Duodenal mucosa (tissue), 2 donors: ENCODE measurements at regions not wholly inside any gene's neighbourhood (a gene's known extent, or its start where the extent isn't known, plus 50 kb on each side); places are given as distances from the start of the nearest gene placed in this dataset.
"Not testable (repeated sequence)": the region's sequence is repeated elsewhere in the genome, so short reads cannot be mapped to it uniquely, and the experiment has no call there.

ENCODE experiments used
- H3K27ac ChIP-seq: one replicate; pipeline ENCODE4 v1.7.0; 2013; ENCODE audit warnings: low read depth, low read length
- H3K27me3 ChIP-seq, 2 donors: one replicate each; pipeline ENCODE4 v1.7.0; 2013; ENCODE audit warnings: low read length in 2 of 2, control low read depth in 1 of 2; ENCODE audit not compliant: insufficient read depth in 2 of 2, control insufficient read depth in 1 of 2
- H3K36me3 ChIP-seq, 2 donors: one replicate each; pipeline ENCODE4 v1.7.0; 2013; ENCODE audit warnings: low read length in 2 of 2, control low read depth in 1 of 2; ENCODE audit not compliant: insufficient read depth in 2 of 2, control insufficient read depth in 1 of 2
- H3K4me1 ChIP-seq, 2 donors: one replicate each; pipeline ENCODE4 v1.7.0; 2013; ENCODE audit warnings: low read length in 2 of 2, control low read depth in 1 of 2; ENCODE audit not compliant: insufficient read depth in 2 of 2, control insufficient read depth in 1 of 2
- H3K4me3 ChIP-seq, 2 donors: one replicate each; pipeline ENCODE4 v1.7.0; 2013; ENCODE audit warnings: low read length in 2 of 2, low read depth in 1 of 2
- H3K9ac ChIP-seq, 2 donors: one replicate each; pipeline ENCODE4 v1.7.0; 2013; ENCODE audit warnings: low read length in 2 of 2, low read depth in 1 of 2
- H3K9me3 ChIP-seq, 2 donors: one replicate each; pipeline ENCODE4 v1.7.0; 2013; ENCODE audit warnings: low read length in 2 of 2, control low read depth in 1 of 2; ENCODE audit not compliant: control insufficient read depth in 1 of 2

DNA sequence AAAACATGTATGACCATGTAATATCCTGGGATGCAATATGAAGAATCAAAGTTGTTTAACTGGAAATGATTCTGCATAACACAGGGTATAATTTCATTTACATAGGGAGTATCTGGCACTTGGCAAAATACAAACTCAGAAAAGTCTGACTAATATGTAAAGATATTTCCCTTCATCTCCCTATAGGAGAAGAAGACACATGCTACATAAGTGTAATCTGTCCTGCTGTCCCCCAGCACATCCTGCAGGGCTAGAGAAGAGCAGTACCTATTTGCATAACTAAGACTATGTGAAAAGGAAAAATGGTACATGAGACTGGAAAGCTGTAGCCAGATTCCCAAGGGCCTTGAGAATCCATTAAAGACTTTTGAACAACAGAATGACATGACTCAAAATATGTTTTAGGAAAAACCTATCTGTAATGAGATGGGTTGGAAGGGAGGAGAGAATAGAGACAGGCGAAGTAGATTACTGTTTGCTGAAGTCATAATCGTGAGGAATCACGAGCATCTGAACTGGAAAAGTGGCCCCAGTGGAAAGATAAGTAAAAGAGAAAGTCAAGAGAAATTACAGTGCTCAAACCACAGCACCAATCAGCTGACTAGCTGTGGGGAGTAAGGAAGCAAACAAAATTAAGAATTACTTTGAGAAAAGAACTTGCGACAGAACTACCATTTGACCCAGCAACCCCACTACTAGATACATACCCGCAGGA, 155.1 kb upstream of the HMGA2 start:
- no peaks in the 10 kb centered on the region for H3K4me1 ChIP-seq
- no peak overlapping the region for H3K9ac ChIP-seq
- H3K27me3 ChIP-seq, result peaks cover 0 to 3% of the 10 kb centered on the region in 2 donors
- H3K9me3 ChIP-seq, result no peaks in the 10 kb centered on the region
- no peak overlapping the region for H3K4me3 ChIP-seq
- H3K36me3 ChIP-seq, result no peaks in the 10 kb centered on the region
- H3K27ac ChIP-seq, result no peak overlapping the region

DNA sequence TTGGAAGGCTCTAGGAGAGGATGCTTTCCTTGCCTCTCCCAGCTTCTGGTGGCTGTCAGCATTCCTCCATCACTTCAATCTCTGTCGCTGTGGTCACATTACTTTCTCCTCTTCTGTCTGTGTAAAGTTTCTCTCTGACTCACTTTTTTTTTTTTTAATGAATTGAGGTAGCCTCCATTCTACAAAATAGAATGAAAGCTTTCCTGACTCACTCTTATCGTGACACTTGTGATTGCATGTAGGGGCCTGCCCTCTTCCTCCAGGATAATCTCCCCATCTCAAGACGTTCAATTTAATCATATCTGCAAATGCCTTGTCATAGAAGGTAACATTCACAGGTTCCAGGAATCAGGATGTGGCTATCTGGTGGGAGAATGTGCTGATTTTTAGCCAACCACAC, 153.5 kb upstream of the HMGA2 start:
- Histone ChIP-seq H3K9ac (no peak overlapping the region), H3K36me3 (no peaks in the 10 kb centered on the region), H3K9me3 (no peaks in the 10 kb centered on the region), H3K4me3 (no peak overlapping the region), H3K27ac (no peak overlapping the region), H3K4me1 (no peaks in the 10 kb centered on the region), H3K27me3 (peaks cover 0 to 3% of the 10 kb centered on the region in 2 donors)

DNA sequence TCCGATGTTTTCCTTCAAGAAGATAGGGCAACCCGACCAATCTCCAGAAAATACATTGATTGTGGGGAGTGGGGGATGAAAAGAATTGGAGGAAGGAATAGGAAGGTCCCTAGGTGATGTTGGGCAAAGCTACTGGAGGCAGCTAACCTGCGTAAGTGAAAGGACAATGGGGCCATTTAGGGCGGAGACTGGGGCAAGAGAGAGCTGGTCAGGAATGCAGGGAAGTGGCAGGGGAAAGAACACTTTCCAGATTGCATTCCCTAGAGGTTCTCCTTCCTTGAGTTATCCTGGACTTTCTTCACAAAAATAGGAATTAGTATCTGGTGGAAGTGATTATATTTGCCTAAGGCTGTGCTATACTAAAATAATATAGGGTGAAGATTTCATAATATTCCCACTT, 151.8 kb upstream of the HMGA2 start:
- H3K27ac ChIP-seq, result no peak overlapping the region
- no peaks in the 10 kb centered on the region for H3K4me1 ChIP-seq
- no peaks in the 10 kb centered on the region for H3K9me3 ChIP-seq
- peaks cover 0 to 3% of the 10 kb centered on the region in 2 donors for H3K27me3 ChIP-seq
- no peaks in the 10 kb centered on the region for H3K36me3 ChIP-seq
- no peak overlapping the region for H3K9ac ChIP-seq
- H3K4me3 ChIP-seq, result no peak overlapping the region

DNA sequence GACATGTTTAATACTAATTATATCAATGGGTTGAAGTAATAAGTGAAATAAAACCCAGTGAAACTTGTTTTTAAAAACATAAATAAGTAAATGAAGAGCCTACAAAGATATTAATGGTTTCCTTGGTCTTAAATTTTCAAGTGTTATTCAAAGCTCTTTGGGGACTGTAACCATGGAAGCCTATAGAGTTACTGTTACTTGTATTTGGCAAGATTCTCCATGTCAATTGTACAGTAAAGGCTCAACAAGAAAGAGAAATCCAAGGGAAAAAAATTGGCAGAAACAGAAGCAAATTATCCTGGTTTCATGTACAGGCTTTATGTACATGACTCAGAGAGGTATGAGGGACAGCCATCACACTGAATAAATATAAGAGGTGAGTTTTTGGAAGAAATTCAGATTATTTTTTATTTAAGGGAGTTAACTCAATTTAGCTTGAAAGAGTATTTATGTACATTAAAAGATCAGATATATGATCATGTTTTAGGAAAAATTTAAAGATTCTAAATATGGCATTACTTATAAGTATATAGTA, 151.1 kb upstream of the HMGA2 start:
- H3K4me3 ChIP-seq, result no peak overlapping the region
- H3K9me3 ChIP-seq, result no peaks in the 10 kb centered on the region

DNA sequence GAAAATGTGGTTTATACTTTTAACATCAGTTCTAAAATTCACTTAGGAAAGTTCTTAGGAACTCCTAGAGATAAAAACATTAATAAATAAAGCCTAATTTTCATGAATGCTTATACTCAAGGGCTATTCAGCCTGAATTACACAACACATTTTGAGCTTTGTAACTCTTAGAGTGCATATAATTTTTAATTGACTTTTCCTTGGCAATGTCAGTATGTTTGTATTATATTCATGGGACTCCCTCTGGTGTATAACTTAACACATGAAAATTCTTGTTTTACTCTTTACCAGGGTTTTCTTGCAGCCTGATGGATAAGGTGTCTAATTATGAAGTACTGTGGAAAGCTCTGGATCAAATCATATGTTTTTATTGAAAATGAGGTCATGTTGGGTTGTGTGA, 150.6 kb upstream of the HMGA2 start:
- Histone ChIP-seq H3K9ac (no peak overlapping the region), H3K36me3 (no peaks in the 10 kb centered on the region)

More for the DNA sequence above, 151.1 kb upstream of the HMGA2 start:
- Histone ChIP-seq H3K4me1 (no peaks in the 10 kb centered on the region), H3K36me3 (no peaks in the 10 kb centered on the region), H3K27me3 (peaks cover 0 to 3% of the 10 kb centered on the region in 2 donors), H3K27ac (no peak overlapping the region), H3K9ac (no peak overlapping the region)

DNA sequence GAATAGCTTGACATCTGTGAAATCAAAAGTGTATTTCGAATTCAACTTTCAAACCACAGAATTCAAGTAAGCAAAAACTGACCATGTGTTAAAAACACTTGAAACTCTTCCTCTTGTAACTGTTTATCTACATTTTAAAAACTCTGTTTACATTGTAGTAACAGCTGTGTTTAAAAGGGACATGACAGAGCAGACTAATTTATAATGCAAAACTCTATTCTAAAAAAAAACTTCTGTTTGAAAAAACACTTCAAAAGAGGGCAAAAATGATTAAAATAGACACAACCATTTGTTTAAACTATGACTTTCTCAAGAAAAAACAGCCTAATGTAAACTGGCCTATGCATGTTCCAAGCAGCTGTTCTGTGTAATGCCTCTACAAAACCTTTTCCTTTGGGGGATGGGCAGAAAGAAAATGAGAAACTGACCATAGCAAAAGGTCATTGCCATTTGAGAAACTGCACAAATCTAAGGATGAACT, 149.1 kb upstream of the HMGA2 start:
- Histone ChIP-seq H3K4me1 (no peaks in the 10 kb centered on the region), H3K4me3 (no peak overlapping the region), H3K27ac (no peak overlapping the region), H3K9me3 (no peaks in the 10 kb centered on the region), H3K36me3 (no peaks in the 10 kb centered on the region), H3K9ac (no peak overlapping the region), H3K27me3 (peaks cover 0 to 3% of the 10 kb centered on the region in 2 donors)

More for the DNA sequence above, 150.6 kb upstream of the HMGA2 start:
- peaks cover 0 to 3% of the 10 kb centered on the region in 2 donors for H3K27me3 ChIP-seq
- no peak overlapping the region for H3K4me3 ChIP-seq
- H3K4me1 ChIP-seq, result no peaks in the 10 kb centered on the region
- H3K9me3 ChIP-seq, result no peaks in the 10 kb centered on the region
- H3K27ac ChIP-seq, result no peak overlapping the region

DNA sequence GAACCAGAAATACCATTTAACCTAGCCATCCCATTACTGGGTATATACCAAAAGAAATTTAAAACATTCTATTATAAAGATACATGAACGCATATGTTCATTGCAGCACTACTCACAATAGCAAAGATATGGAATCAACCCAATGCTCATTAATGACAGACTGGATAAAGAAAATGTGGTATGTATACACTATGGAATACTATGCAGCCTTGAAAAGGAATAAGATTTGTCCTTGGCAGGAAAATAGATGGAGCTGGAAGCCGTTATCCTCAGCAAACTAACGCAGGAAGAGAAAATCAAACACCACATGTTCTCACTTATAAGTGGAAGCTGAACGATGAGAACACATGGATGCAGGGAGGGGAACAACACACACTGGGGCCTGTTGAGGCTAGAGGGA, 146.1 kb upstream of the HMGA2 start:
- not testable (repeated sequence) for H3K36me3 ChIP-seq, H3K4me3 ChIP-seq

DNA sequence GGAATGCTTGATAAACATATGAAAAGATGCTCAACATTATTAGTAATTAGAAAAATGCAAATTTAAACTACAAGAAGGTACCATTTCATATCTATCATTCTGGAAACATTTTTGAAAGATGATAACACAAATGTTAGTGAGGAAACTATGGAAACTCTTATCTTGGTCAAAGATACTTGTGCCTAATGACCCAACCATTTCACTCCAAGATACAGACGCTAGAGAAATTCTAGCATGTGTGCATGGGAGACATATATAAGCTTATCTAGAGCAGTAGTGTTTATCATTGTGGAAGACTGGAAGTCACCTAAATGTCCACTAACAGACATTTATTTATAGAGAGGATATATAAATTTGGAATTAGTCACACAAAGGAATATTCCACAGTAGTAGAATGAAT, 143.1 kb upstream of the HMGA2 start:
- no peak overlapping the region for H3K9ac ChIP-seq
- no peaks in the 10 kb centered on the region for H3K9me3 ChIP-seq
- no peaks in the 10 kb centered on the region for H3K36me3 ChIP-seq
- H3K4me3 ChIP-seq, result no peak overlapping the region
- H3K27ac ChIP-seq, result no peak overlapping the region
- no peaks in the 10 kb centered on the region for H3K4me1 ChIP-seq
- peaks cover 0 to 2% of the 10 kb centered on the region in 2 donors for H3K27me3 ChIP-seq

More for the DNA sequence above, 146.1 kb upstream of the HMGA2 start:
- not testable (repeated sequence) for H3K9me3 ChIP-seq, H3K9ac ChIP-seq, H3K27ac ChIP-seq, H3K4me1 ChIP-seq, H3K27me3 ChIP-seq

DNA sequence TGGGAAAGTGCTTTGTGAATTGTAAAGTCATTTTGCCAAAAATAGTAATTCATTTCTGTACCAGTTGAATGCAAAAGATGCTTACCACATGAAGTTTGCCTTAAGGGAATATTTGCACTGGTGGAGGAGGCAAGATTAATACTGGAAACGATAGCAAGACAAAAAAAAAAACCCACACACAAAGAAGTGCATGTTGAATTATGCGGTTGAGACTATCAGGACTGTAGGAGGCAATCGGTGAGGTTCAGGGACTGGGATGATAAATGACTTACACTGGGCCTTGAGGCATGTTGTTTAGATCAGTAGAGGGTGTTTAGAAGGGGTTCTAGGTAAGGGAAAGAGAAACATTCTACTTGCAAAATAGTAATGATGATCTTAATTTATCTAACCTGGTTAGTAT, 142.2 kb upstream of the HMGA2 start:
- Histone ChIP-seq H3K9me3 (no peaks in the 10 kb centered on the region), H3K36me3 (no peaks in the 10 kb centered on the region), H3K4me1 (no peaks in the 10 kb centered on the region), H3K9ac (no peak overlapping the region), H3K4me3 (no peak overlapping the region), H3K27me3 (peaks cover 0 to 2% of the 10 kb centered on the region in 2 donors), H3K27ac (no peak overlapping the region)

DNA sequence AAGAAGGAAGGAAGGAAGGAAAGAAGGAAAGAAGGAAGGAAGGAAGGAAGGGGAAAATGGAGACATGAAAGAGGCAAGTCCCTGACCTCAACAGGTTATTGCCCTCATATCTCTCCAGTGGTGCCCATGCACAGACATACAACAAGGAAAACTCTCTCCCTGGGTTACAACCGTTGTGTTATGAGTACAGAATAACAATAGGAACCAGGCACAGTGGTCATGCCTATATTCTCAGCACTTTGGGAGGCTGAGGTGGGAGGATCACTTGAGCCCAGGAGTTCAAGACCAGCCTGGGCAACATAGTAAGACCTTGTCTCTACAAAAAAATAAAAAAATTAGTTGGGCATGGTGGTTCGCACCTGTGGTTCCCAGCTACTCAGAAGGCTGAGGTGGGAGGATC, 139.4 kb upstream of the HMGA2 start:
- H3K27me3 ChIP-seq, result peaks cover 0 to 2% of the 10 kb centered on the region in 2 donors
- no peak overlapping the region for H3K9ac ChIP-seq
- no peaks in the 10 kb centered on the region for H3K4me1 ChIP-seq
- H3K27ac ChIP-seq, result no peak overlapping the region
- H3K36me3 ChIP-seq, result no peaks in the 10 kb centered on the region
- no peaks in the 10 kb centered on the region for H3K9me3 ChIP-seq
- no peak overlapping the region for H3K4me3 ChIP-seq
